ENCODE measurements at regions not wholly inside any gene's neighbourhood (a gene's known extent, or its start where the extent isn't known, plus 50 kb on each side); places are given as distances from the start of the nearest gene placed in this dataset.

DNA sequence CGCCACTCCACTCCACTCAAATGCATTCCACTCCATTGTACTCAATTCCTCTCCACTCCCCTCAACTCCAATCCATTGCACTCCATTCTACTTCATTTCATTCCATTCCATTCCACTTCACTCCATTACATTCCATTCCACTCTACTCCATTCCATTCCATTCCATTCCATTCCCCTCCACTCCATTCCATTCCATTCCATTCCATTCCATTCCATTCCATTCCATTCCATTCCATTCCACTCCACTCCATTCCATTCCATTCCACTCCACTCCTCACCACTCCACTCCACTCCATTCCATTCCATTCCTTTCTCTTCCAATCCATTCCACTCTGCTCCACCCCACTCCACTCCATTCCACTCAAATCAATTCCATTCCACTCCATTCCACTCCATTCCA lies 1459.9 kb downstream of the TSPY10 start:
- DNase-seq (ENCODE audit: low spot score) (no peak), ATAC-seq (no peak), FAIRE-seq (no peak)
- H3K9ac ChIP-seq (ENCODE audit: insufficient read depth, low read depth, low read length): no peak overlapping the region
- no peak overlapping the region for H3K4me3 ChIP-seq (replicated peaks in 1 of 3; ENCODE audit: insufficient read depth in 1 of 3, low read depth in 2 of 3, low read length in 3 of 3)
- no peaks in the 10 kb centered on the region for H3K36me3 ChIP-seq (replicated peaks in 1 of 2; ENCODE audit: control insufficient read depth in 1 of 2, insufficient read depth in 2 of 2, low read length in 2 of 2)
- ChIA-PET CTCF (ENCODE audit: low intra/inter-chr PET ratio, low total read pairs) (no interaction called here), POLR2A (no interaction called here)
- TF ChIP-seq ZNF230 (CRISPR knock-in tag; IDR thresholded peaks at IDR 0.05): no peak
- TF ChIP-seq, protein P1, sequence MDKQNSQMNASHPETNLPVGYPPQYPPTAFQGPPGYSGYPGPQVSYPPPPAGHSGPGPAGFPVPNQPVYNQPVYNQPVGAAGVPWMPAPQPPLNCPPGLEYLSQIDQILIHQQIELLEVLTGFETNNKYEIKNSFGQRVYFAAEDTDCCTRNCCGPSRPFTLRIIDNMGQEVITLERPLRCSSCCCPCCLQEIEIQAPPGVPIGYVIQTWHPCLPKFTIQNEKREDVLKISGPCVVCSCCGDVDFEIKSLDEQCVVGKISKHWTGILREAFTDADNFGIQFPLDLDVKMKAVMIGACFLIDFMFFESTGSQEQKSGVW (CRISPR knock-in tag; IDR thresholded peaks at IDR 0.05; ENCODE audit: borderline replicate concordance): no peak
- no peak for TF ChIP-seq ZNF367 (CRISPR knock-in tag; IDR thresholded peaks at IDR 0.05; ENCODE audit: borderline replicate concordance)
- TF ChIP-seq, protein P2, sequence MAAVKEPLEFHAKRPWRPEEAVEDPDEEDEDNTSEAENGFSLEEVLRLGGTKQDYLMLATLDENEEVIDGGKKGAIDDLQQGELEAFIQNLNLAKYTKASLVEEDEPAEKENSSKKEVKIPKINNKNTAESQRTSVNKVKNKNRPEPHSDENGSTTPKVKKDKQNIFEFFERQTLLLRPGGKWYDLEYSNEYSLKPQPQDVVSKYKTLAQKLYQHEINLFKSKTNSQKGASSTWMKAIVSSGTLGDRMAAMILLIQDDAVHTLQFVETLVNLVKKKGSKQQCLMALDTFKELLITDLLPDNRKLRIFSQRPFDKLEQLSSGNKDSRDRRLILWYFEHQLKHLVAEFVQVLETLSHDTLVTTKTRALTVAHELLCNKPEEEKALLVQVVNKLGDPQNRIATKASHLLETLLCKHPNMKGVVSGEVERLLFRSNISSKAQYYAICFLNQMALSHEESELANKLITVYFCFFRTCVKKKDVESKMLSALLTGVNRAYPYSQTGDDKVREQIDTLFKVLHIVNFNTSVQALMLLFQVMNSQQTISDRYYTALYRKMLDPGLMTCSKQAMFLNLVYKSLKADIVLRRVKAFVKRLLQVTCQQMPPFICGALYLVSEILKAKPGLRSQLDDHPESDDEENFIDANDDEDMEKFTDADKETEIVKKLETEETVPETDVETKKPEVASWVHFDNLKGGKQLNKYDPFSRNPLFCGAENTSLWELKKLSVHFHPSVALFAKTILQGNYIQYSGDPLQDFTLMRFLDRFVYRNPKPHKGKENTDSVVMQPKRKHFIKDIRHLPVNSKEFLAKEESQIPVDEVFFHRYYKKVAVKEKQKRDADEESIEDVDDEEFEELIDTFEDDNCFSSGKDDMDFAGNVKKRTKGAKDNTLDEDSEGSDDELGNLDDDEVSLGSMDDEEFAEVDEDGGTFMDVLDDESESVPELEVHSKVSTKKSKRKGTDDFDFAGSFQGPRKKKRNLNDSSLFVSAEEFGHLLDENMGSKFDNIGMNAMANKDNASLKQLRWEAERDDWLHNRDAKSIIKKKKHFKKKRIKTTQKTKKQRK (IDR thresholded peaks at IDR 0.05; ENCODE audit: low read length): no peak
- H3K4me2 ChIP-seq (ENCODE audit: low read depth, low read length): no peak overlapping the region
- intact Hi-C loops (cut with micrococcal nuclease; ENCODE audit: unreplicated experiment) (no loop called here), in situ Hi-C loops (cut with HindIII; ENCODE audit: extremely low pct_ligation_motif_present, low pct_unique_long_range_greater_than_20kb) (no loop called here)
- no peaks in the 10 kb centered on the region for H3K4me1 ChIP-seq (ENCODE audit: insufficient read depth, low read length)
- H4K20me1 ChIP-seq (ENCODE audit: insufficient read depth, low read length): no peaks in the 10 kb centered on the region
- H3K9me3 ChIP-seq (ENCODE audit: low read length): peaks cover 100% of the 10 kb centered on the region
- H3K27me3 ChIP-seq (ENCODE audit: control insufficient read depth in 1 of 2, insufficient read depth in 2 of 2, low read length in 2 of 2): no peaks in the 10 kb centered on the region
- BruUV-seq (replicated peaks): no TSS peak
- no peaks in the 10 kb centered on the region for H3K79me2 ChIP-seq (ENCODE audit: insufficient read depth, low read length)
- WGBS (ENCODE audit: low lambda C conversion rate): 0% methylated on average over 1 of the region's 1 CpG
- no peak overlapping the region for H3K27ac ChIP-seq (ENCODE audit: extremely low read length, insufficient read depth, low read length)
- H2AFZ ChIP-seq (ENCODE audit: low read length): no peak overlapping the region

DNA sequence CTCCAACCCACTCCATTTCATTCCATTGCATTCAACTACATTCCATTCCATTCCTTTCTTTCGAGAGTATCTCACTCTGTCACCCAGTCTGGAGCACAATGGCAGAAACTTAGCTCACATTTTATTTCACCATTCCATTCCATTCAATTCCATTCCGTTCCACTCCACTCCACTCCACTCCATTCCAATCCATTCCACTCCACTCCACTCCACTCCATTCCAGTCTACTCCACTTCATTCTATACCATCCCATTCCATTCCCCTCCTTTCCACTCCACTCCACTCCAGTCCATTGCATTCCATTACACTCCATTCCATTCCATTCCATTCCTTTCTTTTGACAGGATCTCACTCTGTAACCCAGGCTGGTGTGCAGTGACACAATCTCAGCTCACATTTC lies 1466.3 kb downstream of the TSPY10 start:
- FAIRE-seq (no peak), ATAC-seq (no peak), DNase-seq (ENCODE audit: low spot score) (no peak)
- POLR2A ChIA-PET: no interaction called here
- no peaks in the 10 kb centered on the region for H3K36me3 ChIP-seq (replicated peaks in 1 of 2; ENCODE audit: control insufficient read depth in 1 of 2, insufficient read depth in 2 of 2, low read length in 2 of 2)
- H3K27ac ChIP-seq (ENCODE audit: extremely low read length, insufficient read depth, low read length): no peak overlapping the region
- H3K9ac ChIP-seq (ENCODE audit: insufficient read depth, low read depth, low read length): no peak overlapping the region
- H2AFZ ChIP-seq (ENCODE audit: low read length): no peak overlapping the region
- CTCF ChIA-PET (ENCODE audit: low intra/inter-chr PET ratio, low total read pairs): no interaction called here
- 2% methylated on average over 2 of the region's 2 CpGs for WGBS (ENCODE audit: low lambda C conversion rate)
- H4K20me1 ChIP-seq (ENCODE audit: insufficient read depth, low read length): no peaks in the 10 kb centered on the region
- H3K27me3 ChIP-seq (ENCODE audit: control insufficient read depth in 1 of 2, insufficient read depth in 2 of 2, low read length in 2 of 2): no peaks in the 10 kb centered on the region
- no peaks in the 10 kb centered on the region for H3K79me2 ChIP-seq (ENCODE audit: insufficient read depth, low read length)
- intact Hi-C loops (cut with micrococcal nuclease; ENCODE audit: unreplicated experiment): no loop called here
- no peak overlapping the region for H3K4me3 ChIP-seq (replicated peaks in 1 of 3; ENCODE audit: insufficient read depth in 1 of 3, low read depth in 2 of 3, low read length in 3 of 3)
- H3K9me3 ChIP-seq (ENCODE audit: low read length): peaks cover 100% of the 10 kb centered on the region
- H3K4me1 ChIP-seq (ENCODE audit: insufficient read depth, low read length): no peaks in the 10 kb centered on the region
- in situ Hi-C loops (cut with HindIII; ENCODE audit: extremely low pct_ligation_motif_present, low pct_unique_long_range_greater_than_20kb): no loop called here
- H3K4me2 ChIP-seq (ENCODE audit: low read depth, low read length): no peak overlapping the region
- BruUV-seq (replicated peaks): no TSS peak
- TF ChIP-seq, protein P3, sequence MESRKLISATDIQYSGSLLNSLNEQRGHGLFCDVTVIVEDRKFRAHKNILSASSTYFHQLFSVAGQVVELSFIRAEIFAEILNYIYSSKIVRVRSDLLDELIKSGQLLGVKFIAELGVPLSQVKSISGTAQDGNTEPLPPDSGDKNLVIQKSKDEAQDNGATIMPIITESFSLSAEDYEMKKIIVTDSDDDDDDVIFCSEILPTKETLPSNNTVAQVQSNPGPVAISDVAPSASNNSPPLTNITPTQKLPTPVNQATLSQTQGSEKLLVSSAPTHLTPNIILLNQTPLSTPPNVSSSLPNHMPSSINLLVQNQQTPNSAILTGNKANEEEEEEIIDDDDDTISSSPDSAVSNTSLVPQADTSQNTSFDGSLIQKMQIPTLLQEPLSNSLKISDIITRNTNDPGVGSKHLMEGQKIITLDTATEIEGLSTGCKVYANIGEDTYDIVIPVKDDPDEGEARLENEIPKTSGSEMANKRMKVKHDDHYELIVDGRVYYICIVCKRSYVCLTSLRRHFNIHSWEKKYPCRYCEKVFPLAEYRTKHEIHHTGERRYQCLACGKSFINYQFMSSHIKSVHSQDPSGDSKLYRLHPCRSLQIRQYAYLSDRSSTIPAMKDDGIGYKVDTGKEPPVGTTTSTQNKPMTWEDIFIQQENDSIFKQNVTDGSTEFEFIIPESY (CRISPR knock-in tag; IDR thresholded peaks at IDR 0.05): no peak
- TF ChIP-seq, protein P4, sequence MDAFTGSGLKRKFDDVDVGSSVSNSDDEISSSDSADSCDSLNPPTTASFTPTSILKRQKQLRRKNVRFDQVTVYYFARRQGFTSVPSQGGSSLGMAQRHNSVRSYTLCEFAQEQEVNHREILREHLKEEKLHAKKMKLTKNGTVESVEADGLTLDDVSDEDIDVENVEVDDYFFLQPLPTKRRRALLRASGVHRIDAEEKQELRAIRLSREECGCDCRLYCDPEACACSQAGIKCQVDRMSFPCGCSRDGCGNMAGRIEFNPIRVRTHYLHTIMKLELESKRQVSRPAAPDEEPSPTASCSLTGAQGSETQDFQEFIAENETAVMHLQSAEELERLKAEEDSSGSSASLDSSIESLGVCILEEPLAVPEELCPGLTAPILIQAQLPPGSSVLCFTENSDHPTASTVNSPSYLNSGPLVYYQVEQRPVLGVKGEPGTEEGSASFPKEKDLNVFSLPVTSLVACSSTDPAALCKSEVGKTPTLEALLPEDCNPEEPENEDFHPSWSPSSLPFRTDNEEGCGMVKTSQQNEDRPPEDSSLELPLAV (CRISPR knock-in tag; conservative IDR thresholded peaks at IDR 0.05; ENCODE audit: low read depth): no peak
- no peak for TF ChIP-seq ZNF292 (CRISPR knock-in tag; IDR thresholded peaks at IDR 0.05; ENCODE audit: borderline replicate concordance, low read depth)
- no peak for TF ChIP-seq ZNF563 (CRISPR knock-in tag; IDR thresholded peaks at IDR 0.05)
- no peak for TF ChIP-seq SIX4 (CRISPR knock-in tag; IDR thresholded peaks at IDR 0.05)
- no peak for TF ChIP-seq ZNF746 (CRISPR knock-in tag; IDR thresholded peaks at IDR 0.05)
- no peak for TF ChIP-seq ZNF777 (CRISPR knock-in tag; IDR thresholded peaks at IDR 0.05)

All from HepG2 (cell line).